Left lung (tissue), 4 donors: ENCODE measurements at regions not wholly inside any gene's neighbourhood (a gene's known extent, or its start where the extent isn't known, plus 50 kb on each side); places are given as distances from the start of the nearest gene placed in this dataset.
A peak's percentile ranks its signal among the peaks of the same experiment; 100 is the strongest.
"Not testable (repeated sequence)": the region's sequence is repeated elsewhere in the genome, so short reads cannot be mapped to it uniquely, and the experiment has no call there.

Experiments used
- ATAC-seq: fragments of 200-7000 bp; cut with Tn5 transposase; one replicate; pipeline ENCODE4 v1.9.1; 2020; ENCODE audit warnings: moderate library complexity
- DNase-seq, 4 donors: peaks; one replicate each; pipeline ENCODE4 v3.0.0-alpha.2; 2013 to 2020
- H3K27ac ChIP-seq, 2 donors: fragments of 200-600 bp; sonication (generic) in 1 of 2; one replicate each; pipeline versions ENCODE4 v1.5.0 to v1.8.0; 2020 to 2021
- H3K27me3 ChIP-seq, 2 donors: fragments of 200-600 bp; sonication (generic) in 1 of 2; one replicate each; pipeline versions ENCODE4 v1.5.0 to v1.8.0; 2020 to 2021
- H3K36me3 ChIP-seq, 2 donors: fragments of 200-600 bp; sonication (generic) in 1 of 2; one replicate each; pipeline versions ENCODE4 v1.5.0 to v1.8.0; 2020 to 2021
- H3K4me1 ChIP-seq, 2 donors: fragments of 200-600 bp; one replicate each; pipeline ENCODE4 v1.8.0; 2021
- H3K4me3 ChIP-seq, 2 donors: fragments of 200-600 bp; sonication (generic) in 1 of 2; one replicate each; pipeline versions ENCODE4 v1.5.0 to v1.8.0; 2020 to 2021; ENCODE audit warnings: mild to moderate bottlenecking in 1 of 2
- H3K9me3 ChIP-seq, 2 donors: fragments of 200-600 bp; sonication (generic) in 1 of 2; one replicate each; pipeline versions ENCODE4 v1.5.0 to v1.8.0; 2020 to 2021
- CTCF ChIP-seq, 2 donors: fragments of 200-600 bp; sonication (generic) in 1 of 2; IDR thresholded peaks; one replicate each; pipeline versions ENCODE4 v1.5.0 to v1.8.0; 2021; ENCODE audit warnings: antibody characterized with exemption in 2 of 2
- intact Hi-C, 2 donors: fragments of 100-400 bp; cut with DNase I; formaldehyde crosslinking; loops; one replicate each; pipeline versions ENCODE4 v1.11.2 to v1.14.2; 2022
- donor health status: DM: no; HTN: yes; CAD: no.
- donor health status: DM: no; HTN: no; CAD: no.

DNA sequence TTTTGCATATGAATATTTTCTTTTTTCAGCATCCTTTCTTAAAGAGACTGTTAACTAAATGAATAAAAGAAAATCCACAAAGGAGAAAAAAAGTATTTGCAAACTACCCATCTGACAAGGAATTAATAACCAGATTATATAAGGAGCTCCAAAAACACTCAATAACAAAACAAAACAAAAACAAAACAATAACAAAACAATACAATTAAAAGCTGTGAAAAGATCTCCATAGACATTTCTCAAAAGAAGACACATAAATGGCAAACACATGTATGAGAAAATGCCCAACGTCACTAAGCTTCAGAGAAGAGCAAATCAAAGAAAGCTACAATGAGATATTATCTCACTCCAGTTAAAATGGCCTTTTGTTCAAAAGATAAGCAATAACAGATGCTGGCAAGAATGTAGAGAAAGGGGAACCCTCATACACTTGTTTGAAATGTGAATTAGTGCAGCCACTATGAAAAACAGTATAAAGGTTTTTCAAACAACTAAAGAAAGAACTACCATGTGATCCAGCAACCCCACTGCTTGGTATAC, 1310.0 kb upstream of the EYS start:
- intact Hi-C loops, result no loop called here
- TF ChIP-seq CTCF (IDR thresholded peaks at IDR 0.05), result no peak
- no peak overlapping the region for H3K4me3 ChIP-seq

DNA sequence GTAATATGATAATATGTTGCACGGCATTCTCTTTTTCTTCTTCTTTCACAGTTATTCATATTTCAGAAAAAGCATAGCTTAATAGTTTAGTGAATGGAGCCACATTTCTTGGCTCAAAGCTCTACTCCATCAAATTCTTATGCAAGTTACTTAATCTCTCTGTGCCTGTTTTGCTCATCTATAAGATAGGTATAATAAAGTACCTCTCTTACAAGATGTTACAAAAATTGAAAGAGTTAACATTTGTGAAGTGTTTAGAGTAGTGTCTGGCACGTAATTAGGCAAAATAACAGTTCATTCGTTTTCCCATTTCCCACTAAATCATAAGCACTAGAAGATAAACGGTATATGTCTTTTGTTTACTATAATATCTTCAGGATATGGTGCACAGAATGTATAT, 1304.4 kb upstream of the EYS start:
- no peak for ATAC-seq
- no peaks in the 10 kb centered on the region for H3K27me3 ChIP-seq
- intact Hi-C loops, result no loop called here
- H3K4me3 ChIP-seq, result no peak overlapping the region
- no peaks in the 10 kb centered on the region for H3K9me3 ChIP-seq
- H3K36me3 ChIP-seq, result no peaks in the 10 kb centered on the region
- no peak overlapping the region for H3K27ac ChIP-seq
- peak in 2 of 4 donors; percentile 5 to 7 for DNase-seq
- no peaks in the 10 kb centered on the region for H3K4me1 ChIP-seq
- no peak for TF ChIP-seq CTCF (IDR thresholded peaks at IDR 0.05)

More for the DNA sequence above, 1310.0 kb upstream of the EYS start:
- H3K27ac ChIP-seq, result no peak overlapping the region
- no peaks in the 10 kb centered on the region for H3K36me3 ChIP-seq
- no peaks in the 10 kb centered on the region for H3K27me3 ChIP-seq
- H3K4me1 ChIP-seq, result no peaks in the 10 kb centered on the region
- DNase-seq (no peak), ATAC-seq (no peak)
- H3K9me3 ChIP-seq, result peaks cover 0 to 4% of the 10 kb centered on the region in 2 donors

- no peak overlapping the region for H3K4me3 ChIP-seq
- H3K9me3 ChIP-seq, result no peaks in the 10 kb centered on the region
- DNase-seq (no peak), ATAC-seq (no peak)
- H3K27me3 ChIP-seq, result no peaks in the 10 kb centered on the region
- TF ChIP-seq CTCF (IDR thresholded peaks at IDR 0.05), result no peak
- H3K4me1 ChIP-seq, result no peaks in the 10 kb centered on the region
- no peak overlapping the region for H3K27ac ChIP-seq
- intact Hi-C loops, result no loop called here
- no peaks in the 10 kb centered on the region for H3K36me3 ChIP-seq
Observed at GRCh38 chr6:67009818-67010217, 1302.8 kb upstream of the EYS start.

DNA sequence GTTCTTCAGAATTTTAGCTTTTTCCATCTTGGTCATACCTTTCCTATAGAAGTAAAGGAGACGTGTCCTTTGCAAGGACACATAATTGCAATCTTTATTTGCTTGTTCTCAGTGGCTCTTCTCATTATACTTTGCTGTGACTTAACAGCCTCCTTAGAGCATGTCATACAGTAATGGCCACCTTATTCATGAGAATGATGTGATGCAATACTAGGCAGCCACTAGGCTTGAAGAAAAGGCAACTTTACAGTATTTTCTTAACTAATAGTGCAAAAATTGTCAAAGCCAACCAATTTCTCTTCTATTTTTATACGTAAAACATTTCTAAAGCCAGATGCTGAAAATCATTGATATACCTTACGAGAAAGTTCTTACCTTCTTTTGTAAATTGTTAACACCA, 1296.8 kb upstream of the EYS start:
- intact Hi-C loops, result no loop called here
- Histone ChIP-seq H3K36me3 (no peaks in the 10 kb centered on the region), H3K27ac (no peak overlapping the region), H3K4me3 (no peak overlapping the region), H3K4me1 (no peaks in the 10 kb centered on the region), H3K9me3 (peaks cover 0 to 4% of the 10 kb centered on the region in 2 donors), H3K27me3 (no peaks in the 10 kb centered on the region)
- ATAC-seq (no peak), DNase-seq (no peak)
- TF ChIP-seq CTCF (IDR thresholded peaks at IDR 0.05), result no peak

- no peak for ATAC-seq
- intact Hi-C loops, result no loop called here
- no peak for TF ChIP-seq CTCF (IDR thresholded peaks at IDR 0.05)
Observed at GRCh38 chr6:67000121-67000520, 1293.1 kb upstream of the EYS start.

GRCh38 chr6:66997579-66997978, 1290.6 kb upstream of the EYS start:
- H3K4me3 ChIP-seq, H3K27ac ChIP-seq, H3K4me1 ChIP-seq, ATAC-seq, intact Hi-C loops, H3K36me3 ChIP-seq, H3K27me3 ChIP-seq, DNase-seq: not testable (repeated sequence)
- H3K9me3 ChIP-seq, result peaks cover 0 to 20% of the 10 kb centered on the region in 2 donors

More at GRCh38 chr6:67000121-67000520, 1293.1 kb upstream of the EYS start:
- Histone ChIP-seq H3K4me3 (no peak overlapping the region), H3K4me1 (no peaks in the 10 kb centered on the region), H3K36me3 (no peaks in the 10 kb centered on the region), H3K27ac (no peak overlapping the region), H3K27me3 (no peaks in the 10 kb centered on the region), H3K9me3 (peaks cover 0 to 15% of the 10 kb centered on the region in 2 donors)
- DNase-seq, result no peak
